ENCODE measurements at regions not wholly inside any gene's neighbourhood (a gene's known extent, or its start where the extent isn't known, plus 50 kb on each side); places are given as distances from the start of the nearest gene placed in this dataset.

- TF ChIP-seq CTCF (IDR thresholded peaks at IDR 0.05) (no peak), POLR2A (IDR thresholded peaks at IDR 0.05) (no peak)
These were observed 563.7 kb downstream of the NSUN3 start for GRCh38 chr3:94626573-94626972.
